Activated CD4-positive, alpha-beta memory T cell treated with anti-CD3 and anti-CD28 coated beads for 36 hours (primary cell): ENCODE measurements at regions not wholly inside any gene's neighbourhood (a gene's known extent, or its start where the extent isn't known, plus 50 kb on each side); places are given as distances from the start of the nearest gene placed in this dataset.

Source experiments
- CTCF ChIA-PET: fragments of 350-600 bp; sonication (Branson Sonifier 250); formaldehyde crosslinking; loops from one replicate; lab custom pipeline; 2021; ENCODE audit warnings: antibody characterized with exemption, inconsistent platforms; lab: Charles Lee
- POLR2A ChIA-PET: fragments of 350-600 bp; sonication (Branson Sonifier 250); formaldehyde crosslinking; loops from one replicate; lab custom pipeline; 2021; ENCODE audit warnings: antibody characterized with exemption; lab: Charles Lee
- DNase-seq: peaks from one replicate; pipeline ENCODE4 v3.0.0-alpha.2; 2020
- H3K27ac Mint-ChIP-seq: one replicate; pipeline ENCODE4 v1.8.0; 2021; ENCODE audit warnings: mixed read lengths
- H3K27me3 Mint-ChIP-seq: one replicate; pipeline ENCODE4 v1.8.0; 2021; ENCODE audit warnings: mixed read lengths
- H3K36me3 Mint-ChIP-seq: one replicate; pipeline ENCODE4 v1.8.0; 2021; ENCODE audit warnings: mixed read lengths
- H3K4me1 Mint-ChIP-seq: one replicate; pipeline ENCODE4 v1.8.0; 2021; ENCODE audit warnings: low read depth, mixed read lengths
- H3K4me3 Mint-ChIP-seq: one replicate; pipeline ENCODE4 v1.8.0; 2021; ENCODE audit warnings: mild to moderate bottlenecking, mixed read lengths
- H3K9me3 Mint-ChIP-seq: one replicate; pipeline ENCODE4 v1.8.0; 2021; ENCODE audit warnings: mixed read lengths
- intact Hi-C: fragments of 100-400 bp; cut with micrococcal nuclease; formaldehyde crosslinking; loops from one replicate; pipeline ENCODE4 v1.15.1; 2023

DNA sequence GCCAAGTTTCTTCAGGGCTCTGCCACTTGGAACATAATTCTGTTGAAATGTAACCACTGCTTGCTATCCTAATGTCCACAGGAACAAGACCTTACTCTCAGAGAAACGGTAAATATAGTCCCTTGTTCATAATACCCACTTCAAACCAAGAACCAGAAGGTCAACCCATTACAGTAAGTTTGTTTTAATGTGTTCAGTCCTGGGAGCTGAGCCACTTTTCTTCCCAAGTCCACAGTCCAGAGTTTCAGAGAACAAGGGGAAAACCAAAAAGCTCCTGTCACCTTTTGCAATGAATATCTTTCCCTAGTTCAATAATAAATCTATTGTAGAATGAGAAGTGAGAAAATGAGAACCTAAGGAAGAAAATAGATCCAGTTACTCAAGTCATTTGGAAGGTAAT, 431.9 kb upstream of the MANEA start:
- no peak overlapping the region for H3K27ac Mint-ChIP-seq
- CTCF ChIA-PET = no interaction called here
- intact Hi-C loops = no loop called here
- H3K4me1 Mint-ChIP-seq = no peaks in the 10 kb centered on the region
- DNase-seq = no peak
- H3K9me3 Mint-ChIP-seq = no peaks in the 10 kb centered on the region
- H3K4me3 Mint-ChIP-seq = no peak overlapping the region
- H3K27me3 Mint-ChIP-seq = no peaks in the 10 kb centered on the region
- H3K36me3 Mint-ChIP-seq = no peaks in the 10 kb centered on the region
- POLR2A ChIA-PET = no interaction called here

DNA sequence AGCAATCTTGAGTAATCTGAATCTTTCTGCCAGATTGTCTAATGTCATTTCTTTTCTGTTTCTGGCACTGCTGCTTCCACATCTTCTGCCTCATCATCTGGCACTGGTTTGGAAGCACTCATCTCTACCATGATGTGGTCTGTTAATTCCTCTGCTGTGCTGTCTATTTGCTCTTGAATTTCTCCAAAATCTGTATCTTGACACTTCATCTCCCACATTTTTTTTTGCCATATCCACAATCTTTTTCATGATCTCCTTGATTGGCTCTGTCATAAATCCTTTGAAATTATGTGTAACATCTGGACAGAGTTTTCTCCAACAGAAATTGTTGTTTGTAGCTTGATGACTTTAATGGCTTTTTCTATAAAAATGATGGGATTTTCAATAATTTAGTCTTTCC, 417.8 kb upstream of the MANEA start:
- intact Hi-C loops = no loop called here
- Mint-ChIP-seq H3K36me3 (no peaks in the 10 kb centered on the region), H3K9me3 (no peaks in the 10 kb centered on the region), H3K4me3 (no peak overlapping the region), H3K27ac (no peak overlapping the region), H3K4me1 (no peaks in the 10 kb centered on the region), H3K27me3 (no peaks in the 10 kb centered on the region)
- no peak for DNase-seq
- CTCF ChIA-PET = no interaction called here
- POLR2A ChIA-PET = no interaction called here

DNA sequence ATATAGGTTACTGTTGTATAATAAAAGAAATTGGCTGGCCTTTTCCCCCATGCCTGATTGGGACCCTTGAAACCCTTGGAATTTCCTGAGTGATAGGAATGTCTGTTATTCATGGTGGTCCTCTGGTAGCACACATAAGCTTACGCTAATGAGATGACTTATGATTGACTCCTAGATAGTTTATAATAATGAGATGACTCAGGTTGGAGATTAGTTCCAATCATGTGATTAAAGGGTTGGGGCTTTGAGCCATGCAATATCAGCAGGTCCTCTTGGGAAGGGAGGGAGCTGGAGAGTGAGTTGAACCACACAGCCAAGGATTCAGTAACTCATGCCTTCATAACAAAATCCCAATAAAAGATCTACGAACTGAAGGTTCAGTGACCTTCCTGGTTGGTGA, 407.6 kb upstream of the MANEA start:
- no peaks in the 10 kb centered on the region for H3K9me3 Mint-ChIP-seq
- H3K36me3 Mint-ChIP-seq = no peaks in the 10 kb centered on the region
- CTCF ChIA-PET = no interaction called here

DNA sequence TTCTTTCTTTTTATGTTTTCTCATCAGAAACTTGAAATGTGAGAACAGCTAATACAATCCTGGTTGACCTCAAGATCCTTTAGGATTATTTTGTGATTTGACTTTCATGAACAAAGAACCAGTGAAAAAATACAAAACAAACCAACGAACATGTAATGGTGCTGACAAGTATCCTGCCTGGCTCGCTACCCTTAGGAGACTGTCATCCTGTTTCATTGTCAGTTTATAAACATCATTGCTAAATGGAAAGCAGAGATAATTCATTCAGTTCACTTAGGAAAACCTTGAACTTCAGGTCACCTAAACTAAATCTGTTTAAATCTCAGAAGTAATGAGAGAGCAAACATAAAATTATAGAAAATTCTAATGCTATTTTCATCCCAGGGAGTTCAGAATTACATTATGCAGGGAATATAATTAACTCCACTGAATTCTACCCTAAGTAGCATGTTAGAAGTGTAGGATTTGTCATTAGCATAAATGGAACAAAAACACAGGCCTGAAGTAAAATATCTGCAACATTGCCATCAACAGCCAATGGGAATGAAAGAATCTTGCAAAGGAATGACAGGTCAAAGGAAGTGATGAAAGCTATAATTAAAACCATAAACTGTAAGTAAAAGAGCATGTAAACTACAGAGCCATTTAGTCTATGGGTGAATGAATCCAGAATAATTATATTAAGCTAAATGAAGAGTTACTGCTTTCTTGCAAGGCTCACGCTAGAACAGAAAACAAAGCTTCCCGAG, 401.2 kb upstream of the MANEA start:
- intact Hi-C loops = no loop called here
- Mint-ChIP-seq H3K27me3 (no peaks in the 10 kb centered on the region), H3K4me1 (no peaks in the 10 kb centered on the region), H3K36me3 (no peaks in the 10 kb centered on the region), H3K4me3 (no peak overlapping the region), H3K27ac (no peak overlapping the region), H3K9me3 (no peaks in the 10 kb centered on the region)
- ChIA-PET CTCF (no interaction called here), POLR2A (no interaction called here)
- DNase-seq = no peak

More for the DNA sequence above, 407.6 kb upstream of the MANEA start:
- DNase-seq = no peak
- intact Hi-C loops = no loop called here
- Mint-ChIP-seq H3K4me3 (no peak overlapping the region), H3K27me3 (no peaks in the 10 kb centered on the region), H3K4me1 (no peaks in the 10 kb centered on the region), H3K27ac (no peak overlapping the region)
- POLR2A ChIA-PET = no interaction called here

DNA sequence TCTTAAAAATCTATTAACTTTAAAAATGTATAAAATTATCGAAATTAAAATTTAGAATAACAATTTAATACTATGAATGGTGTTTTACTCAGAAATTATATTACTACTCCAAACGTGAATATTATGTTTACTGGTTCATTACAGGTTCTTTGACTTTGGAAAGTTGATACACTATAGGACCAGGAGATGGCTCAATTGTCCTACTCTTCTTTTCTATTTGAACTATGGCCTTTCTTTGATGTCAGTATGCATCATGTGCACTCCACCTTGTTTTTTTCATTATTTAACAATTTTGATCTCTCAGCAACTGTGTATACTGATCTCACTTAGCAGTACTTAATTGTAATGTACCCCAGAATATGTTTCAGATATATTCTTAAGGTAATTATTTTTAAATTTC, 391.5 kb upstream of the MANEA start:
- Mint-ChIP-seq H3K4me1 (no peaks in the 10 kb centered on the region), H3K27me3 (no peaks in the 10 kb centered on the region), H3K27ac (no peak overlapping the region), H3K9me3 (no peaks in the 10 kb centered on the region), H3K4me3 (no peak overlapping the region), H3K36me3 (no peaks in the 10 kb centered on the region)
- intact Hi-C loops = no loop called here
- ChIA-PET CTCF (no interaction called here), POLR2A (no interaction called here)
- DNase-seq = no peak

DNA sequence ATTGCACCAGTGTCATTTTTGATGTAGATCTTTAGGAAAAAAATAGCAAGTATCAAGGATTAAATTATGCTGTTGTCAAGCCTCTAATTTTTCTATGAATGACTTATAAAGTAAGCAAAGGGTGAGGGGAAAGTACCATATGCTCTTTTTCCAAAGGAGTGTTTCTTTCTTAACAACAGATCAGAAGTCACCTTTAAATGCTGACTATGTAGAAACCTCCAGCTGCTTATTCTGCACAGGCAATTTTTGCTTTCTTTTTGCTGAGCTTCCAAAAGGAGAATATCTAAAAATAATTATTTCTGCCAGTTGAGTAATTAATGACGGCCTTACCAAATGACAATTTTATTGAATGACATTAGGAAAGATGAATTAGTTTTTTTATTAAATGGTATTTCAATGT, 390.6 kb upstream of the MANEA start:
- DNase-seq = no peak
- Mint-ChIP-seq H3K4me1 (no peaks in the 10 kb centered on the region), H3K4me3 (no peak overlapping the region), H3K27me3 (no peaks in the 10 kb centered on the region), H3K36me3 (no peaks in the 10 kb centered on the region), H3K9me3 (no peaks in the 10 kb centered on the region), H3K27ac (no peak overlapping the region)
- intact Hi-C loops = no loop called here
- CTCF ChIA-PET = no interaction called here
- POLR2A ChIA-PET = no interaction called here

DNA sequence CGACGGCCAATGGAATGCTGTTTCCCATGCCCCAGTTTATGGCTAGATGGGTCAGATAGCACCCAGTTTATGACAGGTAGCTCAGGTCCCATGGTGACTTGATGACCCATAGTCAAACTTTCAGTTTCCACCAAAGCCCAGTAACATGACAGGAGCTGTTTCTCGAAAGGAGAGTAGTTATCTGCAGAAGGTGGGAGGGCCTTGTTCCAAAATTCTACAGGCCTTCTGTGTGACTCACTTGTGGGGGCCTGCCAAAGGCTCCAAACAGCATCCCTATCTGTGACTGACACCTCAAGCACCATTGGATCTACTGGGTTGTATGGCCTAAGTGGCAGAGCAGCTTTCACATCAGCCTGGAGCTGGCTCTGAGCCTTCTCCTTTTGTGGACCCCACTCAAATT, 379.7 kb upstream of the MANEA start:
- no peak overlapping the region for H3K4me3 Mint-ChIP-seq

DNA sequence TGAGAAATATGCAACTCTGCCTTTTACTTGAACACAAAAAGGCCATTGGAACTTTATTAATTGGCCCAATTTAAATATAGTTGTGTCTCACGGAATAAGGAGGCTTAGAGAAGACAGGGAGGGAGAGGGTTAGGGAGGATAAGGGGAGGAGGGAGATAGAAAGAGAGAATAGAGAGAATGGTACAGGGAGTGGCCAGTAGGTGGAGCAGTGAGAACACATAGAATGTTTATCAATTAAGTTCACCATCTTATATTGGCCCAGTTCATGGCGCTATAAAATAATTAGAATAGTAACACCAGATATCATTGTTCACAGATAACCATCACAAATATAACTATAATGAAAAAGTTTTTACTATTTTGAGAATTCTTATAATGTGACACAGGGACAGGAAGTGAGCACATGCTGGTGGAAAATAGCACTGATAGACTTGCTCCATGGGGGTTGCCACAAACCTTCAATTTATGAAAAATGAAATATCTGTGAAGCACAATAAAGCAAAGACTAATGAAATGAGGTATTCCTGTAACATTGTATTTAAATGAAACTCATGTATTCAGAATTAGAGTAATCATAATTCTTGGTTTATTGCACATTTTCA, 374.1 kb upstream of the MANEA start:
- no peaks in the 10 kb centered on the region for H3K4me1 Mint-ChIP-seq
- H3K36me3 Mint-ChIP-seq = no peaks in the 10 kb centered on the region
- ChIA-PET CTCF (interaction anchor here (0.6 to 1.4 kb wide), 8 partner anchors 11 to 1662 kb away, joined by 3 to 4 read pairs (median 3); no protein-coding TSS in a partner anchor), POLR2A (no interaction called here)
- intact Hi-C loops = loop anchor here (5.0 kb wide), 1 partner anchor 1854 kb away; no protein-coding TSS in a partner anchor
- H3K27ac Mint-ChIP-seq = no peak overlapping the region
- no peak overlapping the region for H3K4me3 Mint-ChIP-seq
- H3K9me3 Mint-ChIP-seq = no peaks in the 10 kb centered on the region
- no peak for DNase-seq
- no peaks in the 10 kb centered on the region for H3K27me3 Mint-ChIP-seq

More for the DNA sequence above, 379.7 kb upstream of the MANEA start:
- no peaks in the 10 kb centered on the region for H3K4me1 Mint-ChIP-seq
- H3K36me3 Mint-ChIP-seq = no peaks in the 10 kb centered on the region
- DNase-seq = no peak
- ChIA-PET POLR2A (no interaction called here), CTCF (no interaction called here)
- H3K27ac Mint-ChIP-seq = no peak overlapping the region
- no peaks in the 10 kb centered on the region for H3K9me3 Mint-ChIP-seq
- intact Hi-C loops = no loop called here
- H3K27me3 Mint-ChIP-seq = no peaks in the 10 kb centered on the region

DNA sequence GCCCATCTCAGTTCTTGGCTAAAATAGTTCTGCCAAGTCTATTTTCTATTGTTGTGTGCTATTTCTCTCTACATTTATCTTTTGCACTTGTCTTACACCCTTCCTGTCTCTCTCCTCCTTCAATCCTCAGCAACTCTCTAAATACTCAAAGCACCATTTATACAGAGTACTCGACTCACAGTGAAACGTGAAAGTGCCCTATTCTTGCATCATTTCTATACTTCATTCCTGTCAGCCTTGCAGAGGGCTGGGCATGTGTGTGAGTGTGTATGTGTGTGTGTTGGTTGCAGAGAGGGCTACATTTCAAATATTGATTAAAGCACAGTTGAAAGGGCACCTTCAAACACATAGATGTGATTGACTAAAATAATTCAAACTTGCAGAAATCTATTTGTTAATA, 373.2 kb upstream of the MANEA start:
- intact Hi-C loops = loop anchor here (5.0 kb wide), 1 partner anchor 1853 kb away; no protein-coding TSS in a partner anchor
- no peaks in the 10 kb centered on the region for H3K4me1 Mint-ChIP-seq
- POLR2A ChIA-PET = no interaction called here

DNA sequence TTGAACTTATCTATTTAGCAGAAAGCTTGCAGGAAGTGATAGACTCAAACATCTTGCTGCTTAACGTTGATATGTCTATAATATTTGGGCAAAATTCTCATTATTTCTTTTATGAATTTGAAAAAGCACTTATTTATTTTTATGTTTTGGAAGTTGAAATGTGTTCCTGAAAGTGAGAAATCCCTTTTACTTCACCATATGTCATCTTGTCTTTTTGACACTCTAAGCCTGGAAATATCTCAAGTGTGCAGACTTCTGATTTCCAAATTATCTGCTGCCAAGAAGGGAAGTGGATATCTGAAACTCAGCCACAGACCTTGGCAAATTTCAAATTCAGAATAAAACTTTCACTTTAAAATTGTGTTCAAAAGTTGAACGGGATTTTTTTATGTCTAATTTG, 368.7 kb upstream of the MANEA start:
- ChIA-PET POLR2A (no interaction called here), CTCF (no interaction called here)
- DNase-seq = no peak
- Mint-ChIP-seq H3K36me3 (no peaks in the 10 kb centered on the region), H3K4me3 (no peak overlapping the region), H3K27ac (no peak overlapping the region), H3K4me1 (no peaks in the 10 kb centered on the region), H3K9me3 (no peaks in the 10 kb centered on the region), H3K27me3 (no peaks in the 10 kb centered on the region)
- intact Hi-C loops = no loop called here

More for the DNA sequence above, 373.2 kb upstream of the MANEA start:
- Mint-ChIP-seq H3K9me3 (no peaks in the 10 kb centered on the region), H3K27ac (no peak overlapping the region), H3K4me3 (no peak overlapping the region), H3K27me3 (no peaks in the 10 kb centered on the region), H3K36me3 (no peaks in the 10 kb centered on the region)
- no peak for DNase-seq
- CTCF ChIA-PET = no interaction called here

DNA sequence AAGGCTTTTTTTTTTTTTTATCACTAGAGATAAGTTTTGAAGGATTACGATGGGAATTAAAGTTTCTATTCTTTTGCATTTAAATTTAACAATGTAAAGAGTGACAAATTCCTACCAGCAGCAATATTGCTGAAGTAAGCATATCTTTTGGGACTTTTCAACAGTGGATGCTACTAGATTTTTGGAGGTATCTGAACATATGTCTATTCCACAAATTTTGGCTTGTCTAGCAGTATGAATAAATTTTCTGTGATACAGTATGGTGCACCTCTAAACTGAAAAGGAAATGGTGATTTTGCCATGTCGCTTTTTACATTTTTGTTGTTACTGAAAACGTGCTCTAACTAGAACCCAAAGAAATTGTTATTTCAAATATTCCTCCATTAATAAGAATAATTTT, 368.3 kb upstream of the MANEA start:
- POLR2A ChIA-PET = no interaction called here

DNA sequence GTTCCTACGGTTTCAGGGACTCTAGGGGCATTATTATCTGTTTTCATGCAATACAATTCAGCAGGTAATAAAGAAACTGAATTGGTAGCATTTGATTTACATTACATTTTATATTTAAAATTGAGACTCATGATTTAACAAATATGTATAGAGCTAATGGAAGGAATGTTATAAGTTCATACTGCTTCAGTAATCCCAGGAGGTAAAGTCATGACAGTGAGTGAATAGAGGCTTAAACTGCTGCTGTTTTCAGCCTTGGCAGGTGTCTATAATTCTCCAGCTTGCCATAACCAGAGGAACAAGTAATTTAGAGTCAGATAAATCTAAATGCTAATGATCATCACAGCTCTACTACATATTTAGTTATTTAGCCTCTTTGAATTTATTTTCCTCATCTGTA, 360.8 kb upstream of the MANEA start:
- Mint-ChIP-seq H3K9me3 (no peaks in the 10 kb centered on the region), H3K36me3 (no peaks in the 10 kb centered on the region), H3K27ac (no peak overlapping the region), H3K27me3 (no peaks in the 10 kb centered on the region), H3K4me3 (no peak overlapping the region), H3K4me1 (no peaks in the 10 kb centered on the region)
- ChIA-PET CTCF (interaction anchor here (1.2 kb wide), 1 partner anchor 14 kb away, joined by 4 read pairs; no protein-coding TSS in a partner anchor), POLR2A (no interaction called here)
- DNase-seq = no peak
- intact Hi-C loops = no loop called here

More for the DNA sequence above, 368.3 kb upstream of the MANEA start:
- DNase-seq = no peak
- no peaks in the 10 kb centered on the region for H3K4me1 Mint-ChIP-seq
- H3K36me3 Mint-ChIP-seq = no peaks in the 10 kb centered on the region
- H3K9me3 Mint-ChIP-seq = no peaks in the 10 kb centered on the region
- CTCF ChIA-PET = no interaction called here
- H3K4me3 Mint-ChIP-seq = no peak overlapping the region
- H3K27me3 Mint-ChIP-seq = no peaks in the 10 kb centered on the region
- intact Hi-C loops = no loop called here
- no peak overlapping the region for H3K27ac Mint-ChIP-seq

DNA sequence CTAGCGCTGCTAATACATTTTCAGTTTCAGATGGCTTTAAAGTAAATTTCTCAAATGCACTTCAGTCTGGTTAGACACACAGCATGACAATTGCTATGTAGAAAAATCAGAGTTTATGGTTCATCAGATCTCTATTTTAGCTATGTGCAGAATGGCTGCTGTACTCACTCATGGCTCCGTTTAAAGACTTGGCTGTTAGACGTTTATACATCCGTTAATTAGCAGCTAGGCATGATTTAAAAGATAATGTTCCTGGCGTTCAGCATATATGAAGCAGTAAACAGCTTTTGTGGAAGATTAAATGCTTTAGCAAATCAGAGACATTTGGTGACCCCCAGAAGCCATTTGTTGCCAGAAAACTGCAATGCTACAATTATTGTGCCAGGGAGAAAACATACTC, 350.0 kb upstream of the MANEA start:
- Mint-ChIP-seq H3K9me3 (no peaks in the 10 kb centered on the region), H3K27me3 (no peaks in the 10 kb centered on the region), H3K27ac (no peak overlapping the region), H3K36me3 (no peaks in the 10 kb centered on the region), H3K4me3 (no peak overlapping the region), H3K4me1 (no peaks in the 10 kb centered on the region)
- ChIA-PET CTCF (no interaction called here), POLR2A (no interaction called here)
- intact Hi-C loops = no loop called here
- DNase-seq = no peak
